H9 (cell line): ENCODE measurements at regions not wholly inside any gene's neighbourhood (a gene's known extent, or its start where the extent isn't known, plus 50 kb on each side); places are given as distances from the start of the nearest gene placed in this dataset.
A peak's percentile ranks its signal among the peaks of the same experiment; 100 is the strongest.

Source experiments
- DNase-seq: peaks from one replicate; pipeline ENCODE4 v3.0.0-alpha.2; 2017
- H2AFZ ChIP-seq: one replicate; pipeline ENCODE4 v1.6.1; 2013; ENCODE audit warnings: mild to moderate bottlenecking, low read length, control low read depth, moderate library complexity
- H2AK5ac ChIP-seq: 2 replicates; pipeline ENCODE4 v1.6.1; 2013; ENCODE audit warnings: low read length, control low read depth, mixed read lengths; ENCODE audit not compliant: insufficient read length
- H2BK120ac ChIP-seq: one replicate; pipeline ENCODE4 v1.6.1; 2013; ENCODE audit warnings: low read depth, mild to moderate bottlenecking, low read length, control low read depth, inconsistent platforms; ENCODE audit not compliant: poor library complexity, severe bottlenecking
- H2BK12ac ChIP-seq: 2 replicates; pipeline ENCODE4 v1.6.1; 2013; ENCODE audit warnings: low read length, control low read depth, mixed read lengths, low read depth; ENCODE audit not compliant: insufficient read length
- H2BK15ac ChIP-seq: 2 replicates; pipeline ENCODE4 v1.6.1; 2013; ENCODE audit warnings: low read depth, low read length, control low read depth
- H2BK20ac ChIP-seq: one replicate; pipeline ENCODE4 v1.6.1; 2013; ENCODE audit warnings: low read depth, mild to moderate bottlenecking, low read length, control low read depth, inconsistent platforms; ENCODE audit not compliant: poor library complexity, severe bottlenecking
- H2BK5ac ChIP-seq: 2 replicates; pipeline ENCODE4 v1.6.1; 2013; ENCODE audit warnings: low read length, control low read depth, mixed read lengths; ENCODE audit not compliant: insufficient read length
- H3K14ac ChIP-seq: 2 replicates; pipeline ENCODE4 v1.6.1; 2013; ENCODE audit warnings: low read length, control low read depth; ENCODE audit not compliant: insufficient read depth
- H3K18ac ChIP-seq: 2 replicates; pipeline ENCODE4 v1.6.1; 2013; ENCODE audit warnings: low read depth, mild to moderate bottlenecking, mixed read lengths, low read length, control low read depth; ENCODE audit not compliant: insufficient read length
- H3K23ac ChIP-seq: 2 replicates; pipeline ENCODE4 v1.6.1; 2013; ENCODE audit warnings: low read length, control low read depth, mixed read lengths, low read depth; ENCODE audit not compliant: insufficient read length
- H3K23me2 ChIP-seq: 2 replicates; pipeline ENCODE4 v1.6.1; 2013; ENCODE audit warnings: low read depth, mild to moderate bottlenecking, mixed read lengths, low read length, control low read depth; ENCODE audit not compliant: insufficient read length, poor library complexity, severe bottlenecking
- H3K27ac ChIP-seq: 2 replicates; pipeline ENCODE4 v1.5.1; 2013; ENCODE audit warnings: low read length, control low read depth, mixed read lengths, low read depth; ENCODE audit not compliant: insufficient read length
- H3K27me3 ChIP-seq: 2 replicates; pipeline ENCODE4 v1.6.1; 2013; ENCODE audit warnings: low read length, control low read depth, inconsistent platforms; ENCODE audit not compliant: insufficient read depth
- H3K4ac ChIP-seq: 2 replicates; pipeline ENCODE4 v1.6.1; 2013; ENCODE audit warnings: low read depth, mild to moderate bottlenecking, control low read depth, inconsistent platforms, low read length, moderate library complexity
- H3K4me1 ChIP-seq: 2 replicates; pipeline ENCODE4 v1.6.1; 2013; ENCODE audit warnings: low read length, control low read depth, inconsistent platforms; ENCODE audit not compliant: insufficient read depth
- H3K4me2 ChIP-seq: 2 replicates; pipeline ENCODE4 v1.6.1; 2013; ENCODE audit warnings: low read length, control low read depth, mixed read lengths; ENCODE audit not compliant: insufficient read length, insufficient read depth
- H3K56ac ChIP-seq: 2 replicates; pipeline ENCODE4 v1.6.1; 2013; ENCODE audit warnings: low read depth, mild to moderate bottlenecking, mixed read lengths, low read length, control low read depth; ENCODE audit not compliant: insufficient read length
- H3K79me1 ChIP-seq: 2 replicates; pipeline ENCODE4 v1.6.1; 2013; ENCODE audit warnings: low read depth, mild to moderate bottlenecking, moderate library complexity, low read length, control low read depth, inconsistent platforms; ENCODE audit not compliant: insufficient read depth, poor library complexity, severe bottlenecking
- H3K79me2 ChIP-seq: 2 replicates; pipeline ENCODE4 v1.6.1; 2013; ENCODE audit warnings: low read length, control low read depth, inconsistent platforms; ENCODE audit not compliant: insufficient read depth
- H3K9ac ChIP-seq: 2 replicates; pipeline ENCODE4 v1.6.1; 2013; ENCODE audit warnings: low read length, control low read depth, mixed read lengths; ENCODE audit not compliant: insufficient read length; ENCODE audit errors: extremely low read depth
- H3K9me3 ChIP-seq: one replicate; pipeline ENCODE4 v1.6.1; 2013; ENCODE audit warnings: low read depth, low read length, inconsistent platforms; ENCODE audit not compliant: control insufficient read depth
- H3T11ph ChIP-seq: one replicate; pipeline ENCODE4 v1.6.1; 2013; ENCODE audit warnings: mild to moderate bottlenecking, low read length, control low read depth, inconsistent platforms
- H4K20me1 ChIP-seq: one replicate; pipeline ENCODE4 v1.6.1; 2013; ENCODE audit not compliant: control insufficient read depth, insufficient read length, insufficient read depth
- H4K5ac ChIP-seq: 2 replicates; pipeline ENCODE4 v1.6.1; 2013; ENCODE audit warnings: low read depth, mild to moderate bottlenecking, mixed read lengths, low read length, control low read depth; ENCODE audit not compliant: insufficient read length
- H4K8ac ChIP-seq: replicated peaks from 2 replicates; pipeline ENCODE4 v1.6.1; 2013; ENCODE audit warnings: low read length, control low read depth, mixed read lengths, low read depth; ENCODE audit not compliant: insufficient read length
- H4K91ac ChIP-seq: 2 replicates; pipeline ENCODE4 v1.6.1; 2013; ENCODE audit warnings: low read depth, mild to moderate bottlenecking, moderate library complexity, mixed read lengths, low read length, control low read depth; ENCODE audit not compliant: insufficient read length
- H3K27ac Mint-ChIP-seq, 3 experiments: 2 replicates in 2 of 3; 3 replicates in 1 of 3; pipeline ENCODE4 v1.8.0; 2020 to 2021; ENCODE audit warnings: mixed read lengths in 3 of 3, mild to moderate bottlenecking in 1 of 3, moderate library complexity in 1 of 3
- H3K27me3 Mint-ChIP-seq: 2 replicates; pipeline ENCODE4 v1.8.0; 2021; ENCODE audit warnings: low read depth, mild to moderate bottlenecking, moderate library complexity, mixed read lengths
- H3K36me3 Mint-ChIP-seq, 3 experiments: 2 replicates in 2 of 3; 3 replicates in 1 of 3; pipeline ENCODE4 v1.8.0; 2020 to 2021; ENCODE audit warnings: low read depth in 3 of 3, mixed read lengths in 3 of 3; ENCODE audit not compliant: insufficient read depth in 1 of 3
- H3K4me1 Mint-ChIP-seq, 2 experiments: 2 replicates each; pipeline ENCODE4 v1.8.0; 2020; ENCODE audit warnings: mixed read lengths in 2 of 2
- H3K4me3 Mint-ChIP-seq, 2 experiments: 2 replicates in 1 of 2; 3 replicates in 1 of 2; pipeline ENCODE4 v1.8.0; 2020 to 2021; ENCODE audit warnings: mild to moderate bottlenecking in 2 of 2, mixed read lengths in 2 of 2, moderate library complexity in 1 of 2
- H3K9me3 Mint-ChIP-seq, 2 experiments: 2 replicates in 1 of 2; 3 replicates in 1 of 2; pipeline ENCODE4 v1.8.0; 2020; ENCODE audit warnings: mild to moderate bottlenecking in 2 of 2, mixed read lengths in 2 of 2, moderate library complexity in 1 of 2
- CTCF ChIP-seq: fragments of 200-600 bp; sonication (generic); conservative IDR thresholded peaks from 3 replicates; pipeline ENCODE4 v1.8.0; 2021; ENCODE audit warnings: antibody characterized with exemption, mild to moderate bottlenecking
- WGBS: extraction: QIAGEN DNeasy Blood & Tissue Kit; methylation state at CpG from one replicate; pipeline ENCODE4 v1.1.7; 2013; ENCODE audit warnings: missing lambda C conversion rate, low lambda C conversion rate, mixed read lengths; ENCODE audit not compliant: insufficient read length; ENCODE audit errors: extremely low coverage; 5-methylcytosine and 5-hydroxymethylcytosine counted together

GRCh38 chr14:83827383-83827782 is 1702.6 kb upstream of the FLRT2 start:
- H3T11ph ChIP-seq = no peak overlapping the region
- H2AFZ ChIP-seq = no peak overlapping the region
- H3K27ac Mint-ChIP-seq = peak overlapping the region in 2 of 3 experiments; percentile 1 to 77; a peak in 2 of 7 replicates
- H3K9me3 ChIP-seq = no peaks in the 10 kb centered on the region
- H3K4ac ChIP-seq = no peak overlapping the region
- WGBS = no CpG with 5 or more reads among the region's 3 CpGs
- no peak for TF ChIP-seq CTCF
- H3K4me3 Mint-ChIP-seq = no peak overlapping the region
- no peaks in the 10 kb centered on the region for H3K79me1 ChIP-seq
- no peaks in the 10 kb centered on the region for H3K27me3 Mint-ChIP-seq
- no peak overlapping the region for H2BK120ac ChIP-seq
- H2BK20ac ChIP-seq = no peak overlapping the region
- H3K18ac ChIP-seq = no peak overlapping the region
- no peak overlapping the region for H3K4me2 ChIP-seq
- no peaks in the 10 kb centered on the region for H3K9me3 Mint-ChIP-seq
- no peak overlapping the region for H2AK5ac ChIP-seq
- H3K36me3 Mint-ChIP-seq = peaks cover 0 to 2% (median 0%) of the 10 kb centered on the region in 3 experiments; a peak in 1 of 7 replicates
- no peak overlapping the region for H2BK5ac ChIP-seq
- no peak overlapping the region for H2BK15ac ChIP-seq
- H3K9ac ChIP-seq = no peak overlapping the region
- no peak overlapping the region for H3K27ac ChIP-seq
- no peak overlapping the region for H3K23ac ChIP-seq
- H3K79me2 ChIP-seq = no peaks in the 10 kb centered on the region
- no peak overlapping the region for H4K8ac ChIP-seq
- DNase-seq = no peak
- no peak overlapping the region for H3K56ac ChIP-seq
- peaks cover 8% of the 10 kb centered on the region for H3K4me1 ChIP-seq
- no peaks in the 10 kb centered on the region for H3K27me3 ChIP-seq
- no peak overlapping the region for H4K91ac ChIP-seq
- H4K20me1 ChIP-seq = no peaks in the 10 kb centered on the region
- no peaks in the 10 kb centered on the region for H3K23me2 ChIP-seq
- no peak overlapping the region for H4K5ac ChIP-seq
- no peak overlapping the region for H3K14ac ChIP-seq
- peaks cover 17 to 18% of the 10 kb centered on the region in 2 experiments for H3K4me1 Mint-ChIP-seq
- H2BK12ac ChIP-seq = no peak overlapping the region
